Nephron progenitor cell (in vitro differentiated cells): ENCODE measurements at regions not wholly inside any gene's neighbourhood (a gene's known extent, or its start where the extent isn't known, plus 50 kb on each side); places are given as distances from the start of the nearest gene placed in this dataset.
A peak's percentile ranks its signal among the peaks of the same experiment; 100 is the strongest.

Experiments used
- DNase-seq: peaks from one replicate; pipeline ENCODE4 v3.0.0; 2021
- H3K27ac Mint-ChIP-seq: 2 replicates; pipeline ENCODE4 v1.8.0; 2021; ENCODE audit warnings: mild to moderate bottlenecking, moderate library complexity, mixed read lengths
- H3K27me3 Mint-ChIP-seq: 2 replicates; pipeline ENCODE4 v1.8.0; 2021; ENCODE audit warnings: mild to moderate bottlenecking, low read depth, mixed read lengths; ENCODE audit not compliant: poor library complexity
- H3K36me3 Mint-ChIP-seq: 2 replicates; pipeline ENCODE4 v1.8.0; 2021; ENCODE audit warnings: low read depth, mixed read lengths
- H3K4me1 Mint-ChIP-seq: 2 replicates; pipeline ENCODE4 v1.8.0; 2021; ENCODE audit warnings: mixed read lengths
- H3K4me3 Mint-ChIP-seq: 2 replicates; pipeline ENCODE4 v1.8.0; 2021; ENCODE audit warnings: mild to moderate bottlenecking, moderate library complexity, mixed read lengths
- H3K9me3 Mint-ChIP-seq: 2 replicates; pipeline ENCODE4 v1.8.0; 2021; ENCODE audit warnings: mild to moderate bottlenecking, moderate library complexity, mixed read lengths
- CTCF ChIP-seq: fragments of 200-600 bp; sonication (generic); IDR thresholded peaks from 2 replicates; pipeline ENCODE4 v1.5.0; 2021; ENCODE audit warnings: antibody characterized with exemption

- Mint-ChIP-seq H3K27me3 (peaks cover 53% of the 10 kb centered on the region), H3K4me3 (no peak overlapping the region), H3K4me1 (peaks cover 21% of the 10 kb centered on the region), H3K27ac (no peak overlapping the region), H3K36me3 (no peaks in the 10 kb centered on the region), H3K9me3 (no peaks in the 10 kb centered on the region)
- no peak for DNase-seq
- TF ChIP-seq CTCF, result no peak
Measured at GRCh38 chr17:72223866-72224291, 103.1 kb downstream of the SOX9 start.

- TF ChIP-seq CTCF, result no peak
- H3K27ac Mint-ChIP-seq, result no peak overlapping the region
- no peak overlapping the region for H3K4me3 Mint-ChIP-seq
- DNase-seq, result no peak
- no peaks in the 10 kb centered on the region for H3K36me3 Mint-ChIP-seq
- peaks cover 28% of the 10 kb centered on the region for H3K27me3 Mint-ChIP-seq
- no peaks in the 10 kb centered on the region for H3K4me1 Mint-ChIP-seq
- H3K9me3 Mint-ChIP-seq, result no peaks in the 10 kb centered on the region
Measured at GRCh38 chr17:72226322-72226721, 105.5 kb downstream of the SOX9 start.

GRCh38 chr17:72233986-72234385 is 113.2 kb downstream of the SOX9 start:
- H3K4me1 Mint-ChIP-seq, result peaks cover 56% of the 10 kb centered on the region
- no peak for TF ChIP-seq CTCF
- H3K36me3 Mint-ChIP-seq, result no peaks in the 10 kb centered on the region
- no peak overlapping the region for H3K27ac Mint-ChIP-seq
- DNase-seq, result peak; percentile 48
- H3K4me3 Mint-ChIP-seq, result peak overlapping the region; percentile 43
- H3K27me3 Mint-ChIP-seq, result peaks cover 14% of the 10 kb centered on the region
- H3K9me3 Mint-ChIP-seq, result peaks cover 3% of the 10 kb centered on the region

GRCh38 chr17:72234985-72235384 is 114.2 kb downstream of the SOX9 start:
- Mint-ChIP-seq H3K27ac (no peak overlapping the region), H3K4me3 (peak overlapping the region; percentile 43), H3K9me3 (peaks cover 7% of the 10 kb centered on the region), H3K36me3 (peaks cover 4% of the 10 kb centered on the region), H3K4me1 (peaks cover 56% of the 10 kb centered on the region), H3K27me3 (peaks cover 17% of the 10 kb centered on the region)
- peak; percentile 41 for DNase-seq
- TF ChIP-seq CTCF, result no peak

GRCh38 chr17:72236980-72237633 is 116.3 kb downstream of the SOX9 start:
- Mint-ChIP-seq H3K4me1 (peaks cover 56% of the 10 kb centered on the region), H3K36me3 (peaks cover 6% of the 10 kb centered on the region), H3K4me3 (peak overlapping the region; percentile 45), H3K9me3 (peaks cover 9% of the 10 kb centered on the region), H3K27me3 (peaks cover 18% of the 10 kb centered on the region), H3K27ac (peak overlapping the region; percentile 81)
- peak; percentile 22 for DNase-seq
- TF ChIP-seq CTCF, result no peak

- H3K9me3 Mint-ChIP-seq, result peaks cover 9% of the 10 kb centered on the region
- H3K27me3 Mint-ChIP-seq, result peaks cover 14% of the 10 kb centered on the region
Measured at GRCh38 chr17:72238157-72238673, 117.4 kb downstream of the SOX9 start.

More at GRCh38 chr17:72238157-72238673, 117.4 kb downstream of the SOX9 start:
- Mint-ChIP-seq H3K36me3 (peaks cover 6% of the 10 kb centered on the region), H3K4me1 (peaks cover 52% of the 10 kb centered on the region), H3K4me3 (no peak overlapping the region), H3K27ac (no peak overlapping the region)
- no peak for DNase-seq
- no peak for TF ChIP-seq CTCF
